Heart left ventricle (tissue), 16 donors: ENCODE measurements at regions not wholly inside any gene's neighbourhood (a gene's known extent, or its start where the extent isn't known, plus 50 kb on each side); places are given as distances from the start of the nearest gene placed in this dataset.

Experiments used
- ATAC-seq, 4 donors: fragments of 200-7000 bp; cut with Tn5 transposase; one replicate each; pipeline ENCODE4 v1.9.1; 2020 to 2022; ENCODE audit warnings: moderate library complexity in 4 of 4, mild to moderate bottlenecking in 3 of 4, moderate number of reproducible peaks in 1 of 4
- DNase-seq, 5 donors: peaks; one replicate each; pipeline ENCODE4 v3.0.0-alpha.2; 2020
- H3K27ac ChIP-seq, 12 donors: fragments of 200-600 bp; sonication (generic) in 4 of 12; one replicate each; pipeline versions ENCODE4 v1.5.0 to v1.8.0; 2016 to 2022; ENCODE audit warnings: mild to moderate bottlenecking in 2 of 12
- H3K27me3 ChIP-seq, 9 donors: fragments of 200-600 bp; sonication (generic) in 2 of 9; one replicate each; pipeline versions ENCODE4 v1.5.1 to v1.8.0; 2016 to 2022; ENCODE audit warnings: mild to moderate bottlenecking in 3 of 9
- H3K36me3 ChIP-seq, 9 donors: fragments of 200-600 bp; sonication (generic) in 2 of 9; one replicate each; pipeline versions ENCODE4 v1.5.0 to v1.8.0; 2018 to 2022; ENCODE audit warnings: mild to moderate bottlenecking in 2 of 9
- H3K4me1 ChIP-seq, 12 donors: fragments of 200-600 bp; sonication (generic) in 4 of 12; one replicate each; pipeline versions ENCODE4 v1.5.0 to v1.8.0; 2016 to 2022; ENCODE audit warnings: mild to moderate bottlenecking in 3 of 12
- H3K4me3 ChIP-seq, 12 donors: fragments of 200-600 bp; sonication (generic) in 4 of 12; one replicate each; pipeline versions ENCODE4 v1.5.0 to v1.8.0; 2017 to 2022; ENCODE audit warnings: mild to moderate bottlenecking in 9 of 12, moderate library complexity in 4 of 12
- H3K9me3 ChIP-seq, 12 donors: fragments of 200-600 bp; sonication (generic) in 4 of 12; one replicate each; pipeline versions ENCODE4 v1.5.0 to v1.8.0; 2016 to 2022; ENCODE audit warnings: mild to moderate bottlenecking in 1 of 12
- POLR2A ChIP-seq, 2 donors: fragments of 450-650 bp; IDR thresholded peaks; one replicate each; pipeline ENCODE4 v1.6.1; 2017; ENCODE audit warnings: antibody characterized with exemption in 2 of 2, mild to moderate bottlenecking in 2 of 2, moderate library complexity in 2 of 2
- WGBS, 4 donors: extraction: QIAGEN DNeasy Blood & Tissue Kit in 2 of 4; methylation state at CpG; one replicate each; pipeline versions ENCODE4 v1.1.5 to v1.1.7; 2013 to 2018; 5-methylcytosine and 5-hydroxymethylcytosine counted together
- intact Hi-C, 10 donors: fragments of 100-400 bp; cut with DNase I; formaldehyde crosslinking; loops; one replicate each; pipeline versions ENCODE4 v1.11.1 to v1.14.2; 2022
- TF ChIP-seq, protein P1 (sequence below), 12 donors: fragments of 200-600 bp; sonication (generic) in 4 of 12; IDR thresholded peaks; one replicate each; pipeline versions ENCODE4 v1.5.0 to v1.8.0; 2018 to 2022; ENCODE audit warnings: antibody characterized with exemption in 12 of 12, mild to moderate bottlenecking in 5 of 12
- donor health status: ischemic (EF 13 %, LVEDD 7.1; RV severe dilation, severe dysfunction).
- donor health status: healthy with polysubstance abuse.
- donor health status: DM: no; HTN: yes; CAD: no.
- donor health status: DM: no; HTN: no; CAD: no.
- donor health status: ischemic (EF 25% LVEDD 6.9; RV normal size, moderate dysfunction).
- donor health status: ischemic (EF 25% LVEDD 5.7; RV mildly dilated, moderate dysfunction).
- donor health status: healthy.
- donor health status: DM: yes; HTN: yes; CAD: no.
- donor health status: ischemic (EF 35%, LVEDD 5.7; RV mildly dilated, moderate dysfunction).
- donor health status: nonischemic (EF 11% LVEDD 7.7; RV severe dilation, severe dysfunction).
- donor health status: DM: yes; HTN: yes; CAD: no.
- donor health status: PGD.
- donor health status: ischemic (EF 29% LVEDD 5.4; RV normal size, mild dysfunction).
- donor health status: nonischemic (EF 23%, LVEDD 6.1; RV moderate dilation, normal function).

DNA sequence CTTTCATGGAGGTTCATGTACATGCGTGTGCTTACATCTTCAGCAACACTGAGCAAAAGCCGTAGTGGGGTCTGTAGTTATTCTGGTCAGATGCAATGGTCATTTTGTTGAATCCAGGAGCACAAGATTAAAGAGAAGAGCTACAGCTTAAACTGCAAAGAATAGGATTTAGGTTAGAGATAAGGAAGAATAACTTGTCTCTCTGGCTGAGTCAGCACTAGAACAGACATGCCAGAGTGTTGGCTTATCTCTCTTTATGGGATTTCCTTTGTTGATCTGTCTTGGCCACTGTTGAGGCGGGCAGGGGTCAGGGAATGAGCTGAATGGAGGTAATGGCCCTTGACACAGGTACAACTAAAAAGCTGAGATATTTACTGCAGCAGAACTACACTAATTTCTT lies 473.5 kb downstream of the CCSER2 start:
- Histone ChIP-seq H3K4me3 (no peak overlapping the region), H3K27me3 (no peaks in the 10 kb centered on the region), H3K4me1 (no peaks in the 10 kb centered on the region), H3K36me3 (no peaks in the 10 kb centered on the region), H3K9me3 (no peaks in the 10 kb centered on the region), H3K27ac (no peak overlapping the region)
- DNase-seq = no peak
- WGBS, 4 donors = 54 to 72% (median 67%) methylated on average over 3 of the region's 3 CpGs
- no peak for ATAC-seq
- intact Hi-C loops = no loop called here
- TF ChIP-seq, protein P1, sequence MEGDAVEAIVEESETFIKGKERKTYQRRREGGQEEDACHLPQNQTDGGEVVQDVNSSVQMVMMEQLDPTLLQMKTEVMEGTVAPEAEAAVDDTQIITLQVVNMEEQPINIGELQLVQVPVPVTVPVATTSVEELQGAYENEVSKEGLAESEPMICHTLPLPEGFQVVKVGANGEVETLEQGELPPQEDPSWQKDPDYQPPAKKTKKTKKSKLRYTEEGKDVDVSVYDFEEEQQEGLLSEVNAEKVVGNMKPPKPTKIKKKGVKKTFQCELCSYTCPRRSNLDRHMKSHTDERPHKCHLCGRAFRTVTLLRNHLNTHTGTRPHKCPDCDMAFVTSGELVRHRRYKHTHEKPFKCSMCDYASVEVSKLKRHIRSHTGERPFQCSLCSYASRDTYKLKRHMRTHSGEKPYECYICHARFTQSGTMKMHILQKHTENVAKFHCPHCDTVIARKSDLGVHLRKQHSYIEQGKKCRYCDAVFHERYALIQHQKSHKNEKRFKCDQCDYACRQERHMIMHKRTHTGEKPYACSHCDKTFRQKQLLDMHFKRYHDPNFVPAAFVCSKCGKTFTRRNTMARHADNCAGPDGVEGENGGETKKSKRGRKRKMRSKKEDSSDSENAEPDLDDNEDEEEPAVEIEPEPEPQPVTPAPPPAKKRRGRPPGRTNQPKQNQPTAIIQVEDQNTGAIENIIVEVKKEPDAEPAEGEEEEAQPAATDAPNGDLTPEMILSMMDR (IDR thresholded peaks at IDR 0.05) = no peak
- no peak for TF ChIP-seq POLR2A (IDR thresholded peaks at IDR 0.05)

DNA sequence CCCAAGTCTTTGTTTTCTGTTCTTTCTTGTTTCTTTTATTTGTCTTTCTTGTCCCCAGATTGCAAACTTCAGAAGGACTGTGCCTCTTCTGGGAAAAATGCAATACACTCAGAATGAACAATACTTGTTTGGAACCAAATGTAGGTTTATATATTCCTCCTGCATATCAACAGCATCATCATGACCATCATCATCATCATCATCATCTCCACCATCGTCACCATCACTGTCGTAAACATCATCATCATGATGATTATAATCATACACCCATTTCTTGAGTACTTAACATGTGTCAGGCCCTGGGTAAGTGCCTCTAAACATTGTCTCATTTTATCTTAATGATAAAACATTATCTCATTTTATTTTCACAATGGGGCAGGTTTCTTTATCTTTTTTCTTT lies 476.8 kb downstream of the CCSER2 start:
- no peak for ATAC-seq
- 46 to 71% (median 68%) methylated on average over 2 of the region's 2 CpGs for WGBS, 4 donors
- no peak for TF ChIP-seq POLR2A (IDR thresholded peaks at IDR 0.05)
- TF ChIP-seq, protein P1 (IDR thresholded peaks at IDR 0.05) = no peak
- no peaks in the 10 kb centered on the region for H3K27me3 ChIP-seq
- intact Hi-C loops = no loop called here
- no peaks in the 10 kb centered on the region for H3K36me3 ChIP-seq
- no peaks in the 10 kb centered on the region for H3K4me1 ChIP-seq
- no peak for DNase-seq
- H3K9me3 ChIP-seq = no peaks in the 10 kb centered on the region
- H3K4me3 ChIP-seq = no peak overlapping the region
- H3K27ac ChIP-seq = no peak overlapping the region

- TF ChIP-seq, protein P1 (IDR thresholded peaks at IDR 0.05) = no peak
- TF ChIP-seq POLR2A (IDR thresholded peaks at IDR 0.05) = no peak
- ATAC-seq = no peak
- Histone ChIP-seq H3K4me3 (no peak overlapping the region), H3K27ac (no peak overlapping the region), H3K36me3 (no peaks in the 10 kb centered on the region), H3K27me3 (no peaks in the 10 kb centered on the region), H3K9me3 (peaks cover 0 to 3% (median 0%) of the 10 kb centered on the region in 12 donors), H3K4me1 (no peaks in the 10 kb centered on the region)
- intact Hi-C loops = no loop called here
- 65 to 82% (median 71%) methylated on average over 5 of the region's 5 CpGs for WGBS, 4 donors
- no peak for DNase-seq
Measured at GRCh38 chr10:84811113-84811512, 482.7 kb downstream of the CCSER2 start.

GRCh38 chr10:84818961-84819360 lies 490.6 kb downstream of the CCSER2 start:
- Histone ChIP-seq H3K27ac (no peak overlapping the region), H3K27me3 (no peaks in the 10 kb centered on the region), H3K4me1 (no peaks in the 10 kb centered on the region), H3K9me3 (peaks cover 0 to 3% (median 0%) of the 10 kb centered on the region in 12 donors), H3K4me3 (no peak overlapping the region), H3K36me3 (no peaks in the 10 kb centered on the region)
- intact Hi-C loops = no loop called here
- ATAC-seq (no peak), DNase-seq (no peak)
- WGBS, 4 donors = 60 to 68% (median 65%) methylated on average over 3 of the region's 3 CpGs
- TF ChIP-seq, protein P1 (IDR thresholded peaks at IDR 0.05) = no peak
- TF ChIP-seq POLR2A (IDR thresholded peaks at IDR 0.05) = no peak
